GM12878 (cell line): ENCODE measurements at regions not wholly inside any gene's neighbourhood (a gene's known extent, or its start where the extent isn't known, plus 50 kb on each side); places are given as distances from the start of the nearest gene placed in this dataset.

Source experiments
- BACH1 ChIP-seq: fragments of 450-650 bp; IDR thresholded peaks from 2 replicates; pipeline ENCODE4 v1.6.1; 2017; ENCODE audit warnings: mild to moderate bottlenecking, borderline replicate concordance
- BRCA1 ChIP-seq: IDR thresholded peaks from 2 replicates; pipeline ENCODE4 v1.6.1; 2011; ENCODE audit warnings: low read depth, low read length, improper control_type of control experiment
- POLR2AphosphoS5 ChIP-seq: IDR thresholded peaks from 2 replicates; pipeline ENCODE4 v1.6.1; 2011; ENCODE audit warnings: mild to moderate bottlenecking, low read length, inconsistent platforms
- POU2F2 ChIP-seq: IDR thresholded peaks from 3 replicates; pipeline ENCODE4 v1.6.1; 2011; ENCODE audit warnings: low read depth, mild to moderate bottlenecking, low read length, borderline replicate concordance
- RB1 ChIP-seq: fragments of 450-650 bp; formaldehyde crosslinking; IDR thresholded peaks from 2 replicates; pipeline ENCODE4 v1.6.1; 2017; ENCODE audit warnings: mild to moderate bottlenecking, borderline replicate concordance
- SREBF1 ChIP-seq: IDR thresholded peaks from 2 replicates; pipeline ENCODE4 v1.6.1; 2012; ENCODE audit warnings: mild to moderate bottlenecking, low read length
- TF ChIP-seq, protein P1 (sequence below): fragments of 450-650 bp; formaldehyde crosslinking; IDR thresholded peaks from 2 replicates; pipeline ENCODE4 v1.5.0; 2022; ENCODE audit warnings: mild to moderate bottlenecking, missing genetic modification characterization
- TF ChIP-seq, protein P2 (sequence below): fragments of 450-650 bp; formaldehyde crosslinking; IDR thresholded peaks from 2 replicates; pipeline ENCODE4 v1.4.0; 2022; ENCODE audit warnings: mild to moderate bottlenecking, moderate library complexity
- TF ChIP-seq, protein P3 (sequence below): fragments of 450-650 bp; IDR thresholded peaks from 2 replicates; pipeline ENCODE4 v1.6.1; 2017; ENCODE audit warnings: mild to moderate bottlenecking, moderate library complexity
- TF ChIP-seq, protein P4 (sequence below): IDR thresholded peaks from 2 replicates; pipeline ENCODE4 v1.6.1; 2012; ENCODE audit warnings: low read depth, low read length, improper control_type of control experiment

DNA sequence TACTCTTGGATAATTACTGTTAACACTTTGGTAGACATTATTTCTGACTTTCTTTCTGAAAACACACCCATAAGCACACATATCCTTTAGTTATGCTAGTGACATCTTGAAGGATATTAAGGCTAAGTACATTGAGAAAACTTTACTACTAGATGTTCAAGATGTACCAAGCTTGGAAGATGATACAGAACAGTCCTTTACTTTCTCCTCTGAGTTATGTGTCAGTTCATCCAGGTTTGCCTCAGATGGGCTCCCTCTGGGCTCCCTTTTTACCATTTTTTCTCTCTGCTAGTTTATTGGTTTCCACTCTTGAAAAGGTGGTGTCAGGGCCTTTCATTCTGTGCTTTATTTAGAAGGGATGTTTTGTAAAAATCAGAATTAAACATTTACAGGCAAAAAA is 172.3 kb downstream of the S1PR1 start (continued):
- TF ChIP-seq, protein P1, sequence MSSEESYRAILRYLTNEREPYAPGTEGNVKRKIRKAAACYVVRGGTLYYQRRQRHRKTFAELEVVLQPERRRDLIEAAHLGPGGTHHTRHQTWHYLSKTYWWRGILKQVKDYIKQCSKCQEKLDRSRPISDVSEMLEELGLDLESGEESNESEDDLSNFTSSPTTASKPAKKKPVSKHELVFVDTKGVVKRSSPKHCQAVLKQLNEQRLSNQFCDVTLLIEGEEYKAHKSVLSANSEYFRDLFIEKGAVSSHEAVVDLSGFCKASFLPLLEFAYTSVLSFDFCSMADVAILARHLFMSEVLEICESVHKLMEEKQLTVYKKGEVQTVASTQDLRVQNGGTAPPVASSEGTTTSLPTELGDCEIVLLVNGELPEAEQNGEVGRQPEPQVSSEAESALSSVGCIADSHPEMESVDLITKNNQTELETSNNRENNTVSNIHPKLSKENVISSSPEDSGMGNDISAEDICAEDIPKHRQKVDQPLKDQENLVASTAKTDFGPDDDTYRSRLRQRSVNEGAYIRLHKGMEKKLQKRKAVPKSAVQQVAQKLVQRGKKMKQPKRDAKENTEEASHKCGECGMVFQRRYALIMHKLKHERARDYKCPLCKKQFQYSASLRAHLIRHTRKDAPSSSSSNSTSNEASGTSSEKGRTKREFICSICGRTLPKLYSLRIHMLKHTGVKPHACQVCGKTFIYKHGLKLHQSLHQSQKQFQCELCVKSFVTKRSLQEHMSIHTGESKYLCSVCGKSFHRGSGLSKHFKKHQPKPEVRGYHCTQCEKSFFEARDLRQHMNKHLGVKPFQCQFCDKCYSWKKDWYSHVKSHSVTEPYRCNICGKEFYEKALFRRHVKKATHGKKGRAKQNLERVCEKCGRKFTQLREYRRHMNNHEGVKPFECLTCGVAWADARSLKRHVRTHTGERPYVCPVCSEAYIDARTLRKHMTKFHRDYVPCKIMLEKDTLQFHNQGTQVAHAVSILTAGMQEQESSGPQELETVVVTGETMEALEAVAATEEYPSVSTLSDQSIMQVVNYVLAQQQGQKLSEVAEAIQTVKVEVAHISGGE (CRISPR knock-in tag): peak; percentile 42
- no peak for TF ChIP-seq SREBF1
- TF ChIP-seq BRCA1: no peak
- TF ChIP-seq, protein P2, sequence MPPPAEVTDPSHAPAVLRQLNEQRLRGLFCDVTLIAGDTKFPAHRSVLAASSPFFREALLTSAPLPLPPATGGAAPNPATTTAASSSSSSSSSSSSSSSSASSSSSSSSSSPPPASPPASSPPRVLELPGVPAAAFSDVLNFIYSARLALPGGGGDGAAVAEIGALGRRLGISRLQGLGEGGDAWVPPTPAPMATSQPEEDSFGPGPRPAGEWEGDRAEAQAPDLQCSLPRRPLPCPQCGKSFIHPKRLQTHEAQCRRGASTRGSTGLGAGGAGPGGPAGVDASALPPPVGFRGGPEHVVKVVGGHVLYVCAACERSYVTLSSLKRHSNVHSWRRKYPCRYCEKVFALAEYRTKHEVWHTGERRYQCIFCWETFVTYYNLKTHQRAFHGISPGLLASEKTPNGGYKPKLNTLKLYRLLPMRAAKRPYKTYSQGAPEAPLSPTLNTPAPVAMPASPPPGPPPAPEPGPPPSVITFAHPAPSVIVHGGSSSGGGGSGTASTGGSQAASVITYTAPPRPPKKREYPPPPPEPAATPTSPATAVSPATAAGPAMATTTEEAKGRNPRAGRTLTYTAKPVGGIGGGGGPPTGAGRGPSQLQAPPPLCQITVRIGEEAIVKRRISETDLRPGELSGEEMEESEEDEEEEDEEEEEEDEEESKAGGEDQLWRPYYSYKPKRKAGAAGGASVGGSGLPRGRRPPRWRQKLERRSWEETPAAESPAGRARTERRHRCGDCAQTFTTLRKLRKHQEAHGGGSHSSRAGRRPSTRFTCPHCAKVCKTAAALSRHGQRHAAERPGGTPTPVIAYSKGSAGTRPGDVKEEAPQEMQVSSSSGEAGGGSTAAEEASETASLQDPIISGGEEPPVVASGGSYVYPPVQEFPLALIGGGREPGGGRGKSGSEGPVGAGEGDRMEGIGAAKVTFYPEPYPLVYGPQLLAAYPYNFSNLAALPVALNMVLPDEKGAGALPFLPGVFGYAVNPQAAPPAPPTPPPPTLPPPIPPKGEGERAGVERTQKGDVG (CRISPR knock-in tag): peak; percentile 85; the same call in 1 of the 2 replicates
- peak; percentile 58; the same call in 2 of the 3 replicates for TF ChIP-seq POU2F2
- TF ChIP-seq, protein P3, sequence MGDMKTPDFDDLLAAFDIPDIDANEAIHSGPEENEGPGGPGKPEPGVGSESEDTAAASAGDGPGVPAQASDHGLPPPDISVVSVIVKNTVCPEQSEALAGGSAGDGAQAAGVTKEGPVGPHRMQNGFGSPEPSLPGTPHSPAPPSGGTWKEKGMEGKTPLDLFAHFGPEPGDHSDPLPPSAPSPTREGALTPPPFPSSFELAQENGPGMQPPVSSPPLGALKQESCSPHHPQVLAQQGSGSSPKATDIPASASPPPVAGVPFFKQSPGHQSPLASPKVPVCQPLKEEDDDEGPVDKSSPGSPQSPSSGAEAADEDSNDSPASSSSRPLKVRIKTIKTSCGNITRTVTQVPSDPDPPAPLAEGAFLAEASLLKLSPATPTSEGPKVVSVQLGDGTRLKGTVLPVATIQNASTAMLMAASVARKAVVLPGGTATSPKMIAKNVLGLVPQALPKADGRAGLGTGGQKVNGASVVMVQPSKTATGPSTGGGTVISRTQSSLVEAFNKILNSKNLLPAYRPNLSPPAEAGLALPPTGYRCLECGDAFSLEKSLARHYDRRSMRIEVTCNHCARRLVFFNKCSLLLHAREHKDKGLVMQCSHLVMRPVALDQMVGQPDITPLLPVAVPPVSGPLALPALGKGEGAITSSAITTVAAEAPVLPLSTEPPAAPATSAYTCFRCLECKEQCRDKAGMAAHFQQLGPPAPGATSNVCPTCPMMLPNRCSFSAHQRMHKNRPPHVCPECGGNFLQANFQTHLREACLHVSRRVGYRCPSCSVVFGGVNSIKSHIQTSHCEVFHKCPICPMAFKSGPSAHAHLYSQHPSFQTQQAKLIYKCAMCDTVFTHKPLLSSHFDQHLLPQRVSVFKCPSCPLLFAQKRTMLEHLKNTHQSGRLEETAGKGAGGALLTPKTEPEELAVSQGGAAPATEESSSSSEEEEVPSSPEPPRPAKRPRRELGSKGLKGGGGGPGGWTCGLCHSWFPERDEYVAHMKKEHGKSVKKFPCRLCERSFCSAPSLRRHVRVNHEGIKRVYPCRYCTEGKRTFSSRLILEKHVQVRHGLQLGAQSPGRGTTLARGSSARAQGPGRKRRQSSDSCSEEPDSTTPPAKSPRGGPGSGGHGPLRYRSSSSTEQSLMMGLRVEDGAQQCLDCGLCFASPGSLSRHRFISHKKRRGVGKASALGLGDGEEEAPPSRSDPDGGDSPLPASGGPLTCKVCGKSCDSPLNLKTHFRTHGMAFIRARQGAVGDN: peak; percentile 32; the same call in 1 of the 2 replicates
- TF ChIP-seq POLR2AphosphoS5: peak; percentile 97
- TF ChIP-seq RB1: no peak
- TF ChIP-seq, protein P4, sequence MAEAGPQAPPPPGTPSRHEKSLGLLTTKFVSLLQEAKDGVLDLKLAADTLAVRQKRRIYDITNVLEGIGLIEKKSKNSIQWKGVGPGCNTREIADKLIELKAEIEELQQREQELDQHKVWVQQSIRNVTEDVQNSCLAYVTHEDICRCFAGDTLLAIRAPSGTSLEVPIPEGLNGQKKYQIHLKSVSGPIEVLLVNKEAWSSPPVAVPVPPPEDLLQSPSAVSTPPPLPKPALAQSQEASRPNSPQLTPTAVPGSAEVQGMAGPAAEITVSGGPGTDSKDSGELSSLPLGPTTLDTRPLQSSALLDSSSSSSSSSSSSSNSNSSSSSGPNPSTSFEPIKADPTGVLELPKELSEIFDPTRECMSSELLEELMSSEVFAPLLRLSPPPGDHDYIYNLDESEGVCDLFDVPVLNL: no peak
- TF ChIP-seq BACH1: 0 out of 2 replicates have a peak, but pooled peaks have one; percentile 52
